NB4 (cell line): ENCODE measurements at regions not wholly inside any gene's neighbourhood (a gene's known extent, or its start where the extent isn't known, plus 50 kb on each side); places are given as distances from the start of the nearest gene placed in this dataset.

Experiments
- TF ChIP-seq, protein P1 (sequence below): IDR thresholded peaks from one replicate; pipeline ENCODE4 v1.5.1; 2012; ENCODE audit warnings: low read depth, low read length
- TF ChIP-seq, protein P2 (sequence below): IDR thresholded peaks from 2 replicates; pipeline ENCODE4 v1.6.1; 2011; ENCODE audit warnings: low read depth, low read length

DNA sequence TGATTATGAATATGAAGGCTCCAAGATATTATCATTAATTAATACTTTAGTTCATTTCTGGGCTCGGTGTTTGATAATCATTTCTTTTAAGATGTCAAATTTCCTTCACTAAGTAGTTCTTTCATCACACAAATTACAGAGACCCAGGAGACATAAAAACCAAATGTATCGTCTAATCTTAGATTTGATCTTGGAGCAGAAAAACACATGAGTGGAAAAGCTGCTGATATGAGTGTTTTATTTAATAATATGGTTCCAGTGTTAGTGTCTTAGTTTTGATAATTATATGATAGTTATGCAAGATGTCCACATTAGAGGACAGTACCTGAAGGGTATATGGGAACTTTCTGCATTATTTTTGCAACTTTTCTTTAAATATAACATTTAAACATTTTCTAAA lies 494.5 kb upstream of the RAG2 start:
- TF ChIP-seq, protein P1, sequence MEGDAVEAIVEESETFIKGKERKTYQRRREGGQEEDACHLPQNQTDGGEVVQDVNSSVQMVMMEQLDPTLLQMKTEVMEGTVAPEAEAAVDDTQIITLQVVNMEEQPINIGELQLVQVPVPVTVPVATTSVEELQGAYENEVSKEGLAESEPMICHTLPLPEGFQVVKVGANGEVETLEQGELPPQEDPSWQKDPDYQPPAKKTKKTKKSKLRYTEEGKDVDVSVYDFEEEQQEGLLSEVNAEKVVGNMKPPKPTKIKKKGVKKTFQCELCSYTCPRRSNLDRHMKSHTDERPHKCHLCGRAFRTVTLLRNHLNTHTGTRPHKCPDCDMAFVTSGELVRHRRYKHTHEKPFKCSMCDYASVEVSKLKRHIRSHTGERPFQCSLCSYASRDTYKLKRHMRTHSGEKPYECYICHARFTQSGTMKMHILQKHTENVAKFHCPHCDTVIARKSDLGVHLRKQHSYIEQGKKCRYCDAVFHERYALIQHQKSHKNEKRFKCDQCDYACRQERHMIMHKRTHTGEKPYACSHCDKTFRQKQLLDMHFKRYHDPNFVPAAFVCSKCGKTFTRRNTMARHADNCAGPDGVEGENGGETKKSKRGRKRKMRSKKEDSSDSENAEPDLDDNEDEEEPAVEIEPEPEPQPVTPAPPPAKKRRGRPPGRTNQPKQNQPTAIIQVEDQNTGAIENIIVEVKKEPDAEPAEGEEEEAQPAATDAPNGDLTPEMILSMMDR = no peak
- TF ChIP-seq, protein P2, sequence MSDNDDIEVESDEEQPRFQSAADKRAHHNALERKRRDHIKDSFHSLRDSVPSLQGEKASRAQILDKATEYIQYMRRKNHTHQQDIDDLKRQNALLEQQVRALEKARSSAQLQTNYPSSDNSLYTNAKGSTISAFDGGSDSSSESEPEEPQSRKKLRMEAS = no peak
